T47D (cell line): ENCODE measurements at regions not wholly inside any gene's neighbourhood (a gene's known extent, or its start where the extent isn't known, plus 50 kb on each side); places are given as distances from the start of the nearest gene placed in this dataset.

ENCODE experiments used
- DNase-seq, 2 experiments: peaks; one replicate each; pipeline versions ENCODE4 v3.0.0 to v3.0.0-alpha.2; 2011 to 2012; ENCODE audit warnings: low read depth in 1 of 2, low spot score in 1 of 2
- JUND ChIP-seq: IDR thresholded peaks from 2 replicates; pipeline ENCODE4 v1.6.1; 2012; ENCODE audit warnings: low read depth
- in situ Hi-C: cut with HindIII; loops from 2 replicates; pipeline ENCODE4 v1.10.0; 2016; ENCODE audit warnings: low sequenced_read_pairs, low pct_unique_long_range_greater_than_20kb

DNA sequence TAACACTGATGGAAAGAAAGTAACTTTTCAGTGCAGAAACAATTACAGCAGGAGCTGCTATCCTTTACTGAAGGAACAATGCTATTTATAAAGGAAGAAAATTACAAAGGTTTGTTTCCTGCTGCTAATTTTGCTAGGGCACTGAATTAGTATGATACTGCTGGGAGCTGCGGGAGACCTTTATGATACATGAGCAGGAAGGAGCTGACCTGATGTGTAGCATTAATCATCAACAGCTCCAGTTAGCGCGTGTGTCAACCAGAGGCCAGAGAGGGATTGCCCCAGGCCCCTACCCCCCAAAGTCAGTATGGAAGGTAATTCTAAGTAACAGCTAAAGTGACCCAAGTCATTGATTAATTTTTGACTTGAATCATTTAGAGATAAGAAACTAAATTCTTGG, 728.9 kb downstream of the PCDH18 start:
- DNase-seq = no peak
- in situ Hi-C loops = no loop called here
- TF ChIP-seq JUND = no peak

DNA sequence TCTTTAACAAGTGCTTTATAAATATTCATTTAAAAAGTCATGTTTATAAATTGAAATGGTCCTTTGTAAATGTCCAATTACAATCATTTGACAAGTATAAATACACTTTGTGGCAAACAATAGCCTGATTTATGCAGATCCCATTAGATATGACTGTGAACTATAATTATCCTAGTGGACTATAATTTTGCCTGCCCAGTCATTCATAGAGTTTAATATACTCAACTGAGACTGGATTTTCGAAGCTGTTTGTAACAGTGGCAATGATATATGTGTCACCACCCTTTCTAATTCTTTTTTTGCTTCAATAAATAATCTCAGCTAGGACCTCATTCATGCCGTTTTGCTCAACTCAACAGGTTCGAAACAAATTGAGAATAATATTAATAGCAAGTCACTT, 732.0 kb downstream of the PCDH18 start:
- no peak for TF ChIP-seq JUND
- in situ Hi-C loops = no loop called here
- DNase-seq = no peak

DNA sequence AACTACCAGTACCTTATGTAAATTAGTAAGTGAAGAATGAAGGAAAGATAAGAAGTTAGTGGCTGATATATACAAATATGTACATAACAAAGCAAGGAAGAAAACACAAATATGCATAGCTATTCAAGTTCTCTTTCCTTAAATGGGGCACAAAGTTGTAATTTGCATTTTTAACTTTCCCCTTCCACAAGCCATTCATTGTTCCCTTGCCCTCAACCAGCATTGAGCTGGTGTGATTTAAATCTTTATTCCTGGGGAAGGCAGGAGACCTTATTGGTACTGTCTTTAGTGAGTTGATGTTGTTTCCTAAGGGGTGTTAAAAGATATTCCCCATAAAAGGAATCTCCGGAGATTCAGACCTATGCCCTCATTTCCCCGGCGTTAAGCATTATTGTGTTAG, 735.3 kb downstream of the PCDH18 start:
- DNase-seq = no peak
- no peak for TF ChIP-seq JUND
- in situ Hi-C loops = no loop called here

DNA sequence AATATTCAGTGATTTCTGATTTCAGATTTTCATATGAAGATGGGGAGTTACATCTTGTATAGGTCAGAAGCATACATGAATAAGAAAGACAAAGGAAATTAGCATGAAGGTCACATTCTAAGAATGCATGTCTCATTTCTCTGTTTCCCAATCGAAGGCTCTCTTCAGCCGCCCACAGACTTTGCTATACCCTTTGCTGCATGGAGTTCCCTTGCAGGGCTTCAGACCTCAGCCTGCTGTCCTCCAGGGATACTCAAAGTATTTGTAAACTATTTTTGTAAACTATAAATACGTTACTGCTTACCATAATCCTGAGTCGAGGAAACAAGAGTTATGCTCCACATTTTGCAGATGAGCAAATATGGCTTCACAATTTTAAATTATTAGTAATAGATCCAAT, 738.4 kb downstream of the PCDH18 start:
- TF ChIP-seq JUND = no peak
- DNase-seq = no peak
- in situ Hi-C loops = no loop called here

DNA sequence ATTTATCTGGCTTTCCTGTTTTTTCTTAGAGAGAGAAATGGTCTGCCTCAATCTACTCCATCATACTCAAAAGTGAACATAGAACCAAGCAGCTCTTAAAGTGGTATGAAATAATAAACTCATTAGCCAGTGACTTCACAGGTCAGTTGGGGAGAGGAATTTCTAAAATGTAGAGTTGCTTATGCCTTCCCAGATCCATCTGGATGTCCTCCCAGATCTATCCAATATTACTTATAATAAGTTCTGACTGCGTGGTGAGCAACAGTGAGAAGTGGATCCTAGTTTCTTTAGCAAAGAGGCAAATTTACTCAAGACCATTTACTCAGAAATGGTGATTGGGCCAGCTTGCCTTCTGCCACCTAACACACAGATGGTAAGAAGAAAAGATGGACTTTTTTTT, 748.0 kb downstream of the PCDH18 start:
- in situ Hi-C loops = no loop called here
- no peak for TF ChIP-seq JUND
- DNase-seq = no peak

DNA sequence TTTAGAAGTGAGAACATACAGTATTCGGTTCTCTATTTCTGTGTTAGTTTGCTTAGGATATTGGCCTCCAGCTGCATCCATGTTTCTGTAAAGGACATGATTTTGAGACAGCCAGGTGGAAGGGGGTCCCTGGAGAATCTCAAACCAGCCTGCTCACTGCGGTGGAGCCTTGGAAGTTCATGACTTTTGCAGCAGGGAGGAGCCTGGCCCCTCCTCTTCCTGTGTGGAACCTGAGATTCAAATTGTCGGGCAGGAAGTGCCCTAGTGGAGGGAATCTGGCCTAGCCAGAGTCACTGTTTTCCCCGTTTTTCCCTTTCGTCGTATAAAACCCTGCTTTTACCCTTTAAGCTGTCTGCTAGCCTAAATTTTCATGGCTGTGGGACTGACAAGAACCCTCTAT, 762.6 kb downstream of the PCDH18 start:
- no peak for TF ChIP-seq JUND
- in situ Hi-C loops = no loop called here
- DNase-seq = no peak

DNA sequence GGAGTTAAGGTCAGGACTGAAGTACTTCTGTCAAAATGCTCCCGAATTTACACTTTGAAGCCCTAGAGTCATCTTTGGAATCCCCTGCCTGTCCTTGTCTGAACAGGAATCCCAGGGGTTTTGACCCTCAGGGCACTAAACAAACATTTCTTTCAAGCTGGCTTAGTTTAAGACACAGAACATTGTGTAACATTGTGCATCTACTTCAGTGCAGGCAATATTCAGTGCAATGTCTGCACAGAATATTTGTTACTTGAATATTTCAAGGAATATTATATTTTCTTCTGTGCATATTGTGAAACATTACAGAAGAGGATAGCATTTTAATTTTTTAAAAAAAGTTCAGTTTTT, 763.4 kb downstream of the PCDH18 start:
- in situ Hi-C loops = no loop called here
- no peak for TF ChIP-seq JUND
- DNase-seq = no peak

DNA sequence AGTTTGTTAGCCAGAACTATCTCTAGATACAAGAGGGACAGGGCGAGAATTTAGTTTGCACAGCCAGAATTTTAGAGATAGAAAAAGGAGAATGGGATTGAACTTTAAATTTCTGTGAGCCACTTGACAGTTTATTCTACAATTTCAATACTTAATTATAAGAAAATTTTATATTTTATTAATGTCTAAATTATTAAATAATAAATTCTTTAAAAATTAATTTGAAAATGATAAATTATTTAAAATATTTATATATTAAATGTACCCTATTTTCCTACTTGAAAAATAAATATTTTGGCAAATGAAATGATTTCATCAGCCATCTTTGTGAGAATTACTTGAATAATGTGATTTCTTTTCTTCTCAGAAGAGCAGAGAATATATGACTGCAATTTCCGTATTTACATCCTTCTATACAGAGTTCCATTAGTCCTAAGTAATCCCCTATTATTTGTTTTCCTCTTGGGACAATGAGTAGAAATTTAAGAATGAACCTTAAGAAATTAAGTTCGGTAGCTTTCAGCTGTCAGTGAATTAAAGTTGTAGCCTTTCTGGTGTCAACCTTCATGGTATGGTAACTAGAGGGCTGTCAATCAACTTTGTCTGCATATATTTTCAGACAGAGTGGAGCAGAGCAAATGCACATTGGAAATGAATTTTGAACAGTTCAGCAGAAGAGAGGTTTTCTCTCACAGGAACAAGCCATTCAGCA, 763.9 kb downstream of the PCDH18 start:
- DNase-seq = no peak
- in situ Hi-C loops = no loop called here

DNA sequence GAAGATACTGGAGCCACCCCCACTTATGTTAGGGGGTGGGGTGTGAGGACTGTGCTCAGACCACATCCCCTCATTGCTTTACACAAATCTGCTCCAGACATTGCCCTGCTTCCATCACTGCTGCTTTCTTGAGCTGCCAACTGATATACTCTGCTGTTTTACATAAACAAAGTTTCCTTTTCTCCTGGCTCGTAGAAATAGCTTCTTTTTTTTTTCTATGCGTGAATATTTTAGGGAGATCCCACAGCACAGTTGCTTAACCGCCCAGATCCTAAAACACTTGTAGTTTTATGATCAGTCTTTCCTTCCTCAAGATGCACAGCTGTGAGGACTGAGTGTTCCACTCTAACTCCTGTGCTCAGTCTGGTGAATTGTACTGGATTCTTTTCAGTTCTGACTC, 768.4 kb downstream of the PCDH18 start:
- no peak for TF ChIP-seq JUND
- no peak for DNase-seq
- in situ Hi-C loops = no loop called here

More for the DNA sequence above, 763.9 kb downstream of the PCDH18 start:
- TF ChIP-seq JUND = no peak

DNA sequence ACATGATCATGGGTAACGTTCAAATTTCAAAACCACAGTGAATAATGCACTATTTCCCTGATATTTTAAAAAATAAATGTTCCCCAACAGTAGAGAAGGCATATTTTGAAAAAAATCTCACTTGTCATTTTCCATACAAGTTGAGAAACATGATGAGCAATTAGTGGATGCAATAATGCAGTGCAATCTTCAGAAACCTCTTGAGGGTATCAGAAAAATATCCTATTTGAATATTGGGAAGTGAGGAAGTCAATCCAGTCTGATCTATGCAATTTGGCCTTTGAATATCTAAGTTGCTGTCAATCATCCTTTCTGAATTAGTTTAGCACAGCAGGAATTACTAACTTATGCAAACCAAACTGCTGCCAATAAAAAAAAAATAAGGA, 776.8 kb downstream of the PCDH18 start:
- TF ChIP-seq JUND = no peak
- in situ Hi-C loops = no loop called here
- DNase-seq = no peak

DNA sequence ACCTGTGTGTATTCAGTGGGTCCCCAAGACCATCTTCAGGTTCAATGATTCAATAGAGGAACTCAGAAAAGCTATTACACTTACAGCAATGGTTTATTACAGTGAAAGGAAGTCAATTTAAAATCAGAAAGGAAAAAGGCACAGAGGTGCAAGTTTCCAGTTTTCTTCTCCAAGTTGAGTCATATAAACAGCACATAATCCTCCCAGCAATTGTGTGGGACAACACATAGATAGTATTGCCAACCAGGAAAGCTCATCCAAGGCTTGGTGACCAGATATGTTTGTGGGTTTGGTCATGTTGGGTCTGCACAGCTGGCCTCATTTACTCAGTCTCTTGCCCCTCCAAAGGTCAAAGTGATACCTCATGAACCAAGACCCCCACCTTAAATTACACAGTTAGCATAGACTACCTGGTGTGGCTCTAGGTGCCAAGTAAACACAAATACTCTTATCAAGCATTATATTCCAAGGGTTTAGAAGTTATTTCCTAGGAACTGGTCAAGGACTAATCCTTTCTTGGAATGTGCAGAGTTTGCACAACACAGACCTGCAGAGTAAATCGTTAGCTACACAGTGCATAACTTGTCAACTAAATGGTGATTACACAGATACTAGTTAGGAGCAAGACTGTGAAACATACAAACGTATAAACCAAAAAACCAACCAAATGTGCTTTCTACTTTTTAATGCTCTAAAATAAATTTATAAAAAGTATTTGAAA, 777.3 kb downstream of the PCDH18 start:
- DNase-seq = no peak
- TF ChIP-seq JUND = no peak
- in situ Hi-C loops = no loop called here

DNA sequence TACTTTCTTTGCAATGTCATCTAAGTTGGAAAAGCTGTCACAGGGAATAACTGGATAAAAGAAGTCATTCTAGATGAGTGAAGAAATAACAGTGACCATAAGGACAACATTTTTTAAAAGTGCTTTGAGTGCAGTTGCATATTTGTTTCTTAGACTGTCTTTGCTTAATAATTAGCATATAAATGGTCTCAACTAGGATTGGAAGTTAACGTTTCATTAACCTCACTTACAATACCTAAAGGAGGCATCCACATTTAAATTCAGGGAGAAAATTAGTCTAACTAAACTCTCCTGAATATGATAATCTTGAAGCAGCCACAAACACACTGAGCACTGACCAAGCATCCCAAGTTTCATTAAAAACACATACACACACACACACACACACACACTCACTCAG, 780.7 kb downstream of the PCDH18 start:
- no peak for DNase-seq
- in situ Hi-C loops = no loop called here

DNA sequence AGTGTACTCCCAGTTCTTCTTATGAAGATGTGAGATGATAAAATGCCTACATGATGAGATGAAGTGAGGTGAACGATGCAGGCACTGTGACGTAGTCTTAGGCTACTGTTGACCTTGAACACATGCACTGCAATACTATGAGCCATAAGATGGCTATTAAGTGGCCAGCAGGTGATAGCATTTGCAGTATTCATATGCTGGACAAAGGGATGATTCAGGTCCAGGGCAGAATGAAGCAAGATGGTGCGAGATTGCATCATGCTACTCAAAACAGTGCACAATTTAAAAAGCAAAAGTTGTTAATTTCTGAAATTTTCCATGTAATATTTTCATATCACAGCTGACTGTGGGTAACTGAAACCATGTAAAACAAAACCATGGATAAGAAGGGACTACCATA, 781.4 kb downstream of the PCDH18 start:
- in situ Hi-C loops = no loop called here
- no peak for DNase-seq
- TF ChIP-seq JUND = no peak

More for the DNA sequence above, 780.7 kb downstream of the PCDH18 start:
- TF ChIP-seq JUND = no peak

DNA sequence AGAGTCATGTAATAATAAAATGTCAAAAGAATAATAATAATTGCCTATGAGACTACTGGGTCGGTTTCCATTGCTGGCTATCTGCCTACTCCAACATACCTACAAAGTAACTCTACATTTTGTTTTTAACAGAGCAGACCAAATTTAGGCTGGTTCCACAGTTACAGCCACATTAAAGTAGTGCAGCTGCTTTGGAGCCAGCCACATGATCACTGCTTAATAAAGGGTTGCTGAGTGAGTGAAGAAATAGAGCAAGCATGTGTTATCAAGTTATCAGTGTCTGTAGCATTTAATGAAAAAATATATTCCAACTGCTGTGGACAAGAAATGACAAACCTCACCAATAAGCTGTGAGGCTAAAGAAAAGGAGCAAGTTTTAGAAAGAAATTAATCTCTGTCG, 782.3 kb downstream of the PCDH18 start:
- no peak for TF ChIP-seq JUND
- in situ Hi-C loops = no loop called here
- DNase-seq = no peak
